BLaER1 treated with 17β-estradiol and CSF1 and Interleukin-3, amounts not matched to agents 10 nM and 100 nM (cell line): ENCODE measurements at regions not wholly inside any gene's neighbourhood (a gene's known extent, or its start where the extent isn't known, plus 50 kb on each side); places are given as distances from the start of the nearest gene placed in this dataset.
"Not testable (repeated sequence)": the region's sequence is repeated elsewhere in the genome, so short reads cannot be mapped to it uniquely, and the experiment has no call there.

Source experiments
- H3K27ac ChIP-seq, 11 experiments: shearing (Covaris generic); formaldehyde crosslinking; 2 replicates each; pipeline ENCODE4 v1.8.1; 2022
- H3K27me3 ChIP-seq, 11 experiments: shearing (Covaris generic); formaldehyde crosslinking; 2 replicates each; pipeline ENCODE4 v1.8.1; 2022
- H3K36me3 ChIP-seq, 11 experiments: shearing (Covaris generic); formaldehyde crosslinking; 2 replicates each; pipeline ENCODE4 v1.8.1; 2022
- H3K4me1 ChIP-seq, 10 experiments: shearing (Covaris generic); formaldehyde crosslinking; 2 replicates each; pipeline ENCODE4 v1.8.1; 2022
- H3K4me2 ChIP-seq, 11 experiments: shearing (Covaris generic); formaldehyde crosslinking; 2 replicates each; pipeline ENCODE4 v1.8.1; 2022
- H3K4me3 ChIP-seq, 10 experiments: shearing (Covaris generic); formaldehyde crosslinking; 2 replicates each; pipeline ENCODE4 v1.8.1; 2022
- H3K9ac ChIP-seq, 11 experiments: shearing (Covaris generic); formaldehyde crosslinking; 2 replicates each; pipeline ENCODE4 v1.8.1; 2022
- H3K9me3 ChIP-seq, 11 experiments: shearing (Covaris generic); formaldehyde crosslinking; replicated peaks in 1 of 11; 2 replicates each; pipeline ENCODE4 v1.8.1; 2022
- H4K20me1 ChIP-seq, 11 experiments: shearing (Covaris generic); formaldehyde crosslinking; 2 replicates each; pipeline ENCODE4 v1.8.1; 2022
- Cebpa-rat ChIP-seq, 11 experiments: shearing (Covaris generic); IDR thresholded peaks; 2 replicates each; pipeline ENCODE4 v1.8.1; 2022

DNA sequence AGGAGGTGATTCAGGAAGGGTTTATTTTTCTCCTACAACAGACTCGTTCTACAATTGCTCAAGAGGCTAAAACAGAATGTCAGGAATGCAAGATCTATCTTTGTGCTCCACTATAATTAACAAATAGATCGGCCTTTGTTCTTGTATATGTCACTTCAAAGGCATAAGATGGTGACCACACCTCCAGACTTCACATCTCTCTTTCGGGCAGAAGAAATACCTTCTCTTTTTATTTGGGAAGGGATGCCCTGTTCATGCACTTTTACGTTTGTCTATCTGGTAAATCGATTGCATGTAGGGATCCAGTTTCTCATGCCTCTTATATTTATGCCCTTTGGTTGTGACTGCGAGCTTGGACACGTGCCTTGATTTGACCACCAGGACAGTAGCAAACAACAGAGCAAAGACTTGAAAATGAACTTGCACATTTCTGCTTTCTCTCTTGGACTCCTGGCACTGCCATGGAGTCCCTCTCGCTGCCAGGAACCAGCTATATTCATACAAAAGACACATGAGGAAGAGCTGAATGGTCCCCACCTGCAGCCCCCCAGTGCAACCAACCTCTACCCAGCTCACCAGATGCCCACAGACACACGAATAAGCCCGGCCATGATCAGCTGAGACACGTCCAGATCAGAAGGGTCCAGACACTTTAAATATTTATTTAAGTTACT, 219.8 kb upstream of the STXBP5 start:
- no peaks in the 10 kb centered on the region for H3K4me1 ChIP-seq
- H3K4me2 ChIP-seq = no peak overlapping the region
- peaks cover 6 to 14% (median 10%) of the 10 kb centered on the region in 11 experiments; a peak in 15 of 22 replicates for H3K9me3 ChIP-seq
- H3K27me3 ChIP-seq = no peaks in the 10 kb centered on the region
- no peak overlapping the region for H3K27ac ChIP-seq
- no peak for TF ChIP-seq Cebpa-rat (IDR thresholded peaks at IDR 0.05)
- no peak overlapping the region for H3K4me3 ChIP-seq
- H3K9ac ChIP-seq = no peak overlapping the region
- H4K20me1 ChIP-seq = no peaks in the 10 kb centered on the region
- H3K36me3 ChIP-seq = no peaks in the 10 kb centered on the region

DNA sequence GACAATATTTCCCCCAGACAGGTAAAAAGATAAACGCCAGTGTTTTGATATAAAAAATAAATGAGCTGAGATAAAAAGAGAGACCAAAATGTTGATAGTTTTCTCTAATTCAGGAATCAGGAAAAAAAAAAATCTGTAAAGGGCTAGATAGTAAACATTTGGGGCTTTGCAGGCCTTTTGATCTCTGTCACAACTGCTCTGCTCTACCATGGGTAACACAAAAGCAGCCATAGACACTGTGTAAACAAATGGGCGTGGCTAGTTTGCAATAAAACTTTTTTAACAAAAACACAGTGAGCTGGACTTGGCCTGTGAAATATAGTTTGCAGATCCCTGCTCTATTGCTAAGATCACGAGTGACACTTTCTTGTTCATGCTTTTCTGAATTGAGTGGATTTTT, 219.1 kb upstream of the STXBP5 start:
- H3K4me3 ChIP-seq = no peak overlapping the region
- H3K36me3 ChIP-seq = no peaks in the 10 kb centered on the region
- TF ChIP-seq Cebpa-rat (IDR thresholded peaks at IDR 0.05) = no peak
- no peak overlapping the region for H3K9ac ChIP-seq
- H3K27ac ChIP-seq = no peak overlapping the region
- no peaks in the 10 kb centered on the region for H4K20me1 ChIP-seq
- no peaks in the 10 kb centered on the region for H3K4me1 ChIP-seq
- H3K9me3 ChIP-seq = peaks cover 6 to 14% (median 10%) of the 10 kb centered on the region in 11 experiments; a peak in 15 of 22 replicates
- no peak overlapping the region for H3K4me2 ChIP-seq
- no peaks in the 10 kb centered on the region for H3K27me3 ChIP-seq

DNA sequence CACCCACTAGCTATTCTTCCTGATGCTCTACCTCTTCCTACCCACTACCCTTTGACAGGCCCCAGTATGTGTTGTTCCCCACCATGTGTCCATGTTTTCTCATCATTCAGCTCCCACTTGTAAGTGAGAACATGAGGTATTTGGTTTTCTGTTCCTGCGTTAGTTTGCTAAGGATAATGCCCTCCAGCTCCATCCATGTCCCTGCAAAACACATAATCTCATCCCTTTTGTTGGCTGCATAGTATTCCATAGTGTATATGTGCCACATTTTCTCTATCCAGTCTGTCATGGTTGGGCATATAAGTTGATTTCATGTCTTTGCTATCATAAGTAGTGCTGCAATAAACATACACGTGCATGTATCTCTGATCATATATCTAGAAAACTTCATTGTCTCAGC, 218.3 kb upstream of the STXBP5 start:
- no peak overlapping the region for H3K9ac ChIP-seq
- no peaks in the 10 kb centered on the region for H3K27me3 ChIP-seq
- H3K9me3 ChIP-seq = peaks cover 6 to 14% (median 10%) of the 10 kb centered on the region in 11 experiments; a peak in 15 of 22 replicates
- H3K4me2 ChIP-seq = no peak overlapping the region
- no peaks in the 10 kb centered on the region for H4K20me1 ChIP-seq
- no peak for TF ChIP-seq Cebpa-rat (IDR thresholded peaks at IDR 0.05)
- peaks cover 0 to 4% (median 0%) of the 10 kb centered on the region in 10 experiments; a peak in 2 of 20 replicates for H3K4me1 ChIP-seq
- H3K27ac ChIP-seq = no peak overlapping the region
- H3K4me3 ChIP-seq = no peak overlapping the region
- H3K36me3 ChIP-seq = no peaks in the 10 kb centered on the region

DNA sequence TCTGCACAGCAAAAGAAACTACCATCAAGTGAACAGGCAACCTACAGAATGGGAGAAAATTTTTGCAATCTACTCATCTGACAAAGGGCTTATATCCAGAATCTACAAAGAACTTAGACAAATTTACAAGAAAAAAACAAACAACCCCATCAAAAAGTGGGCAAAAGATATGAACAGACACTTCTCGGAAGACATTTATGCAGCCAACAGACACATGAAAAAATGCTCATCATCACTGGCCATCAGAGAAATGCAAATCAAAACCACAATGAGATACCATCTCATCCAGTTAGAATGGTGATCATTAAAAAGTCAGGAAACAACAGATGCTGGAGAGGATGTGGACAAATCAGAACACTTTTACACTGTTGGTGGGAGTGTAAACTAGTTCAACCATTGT, 216.3 kb upstream of the STXBP5 start:
- H3K9me3 ChIP-seq = peaks cover 6 to 14% (median 10%) of the 10 kb centered on the region in 11 experiments; a peak in 15 of 22 replicates
- not testable (repeated sequence) for H3K9ac ChIP-seq, H3K27me3 ChIP-seq, H3K27ac ChIP-seq, H3K36me3 ChIP-seq, H4K20me1 ChIP-seq, H3K4me2 ChIP-seq, H3K4me3 ChIP-seq
- peaks cover 0 to 10% (median 0%) of the 10 kb centered on the region in 10 experiments; a peak in 3 of 20 replicates for H3K4me1 ChIP-seq

DNA sequence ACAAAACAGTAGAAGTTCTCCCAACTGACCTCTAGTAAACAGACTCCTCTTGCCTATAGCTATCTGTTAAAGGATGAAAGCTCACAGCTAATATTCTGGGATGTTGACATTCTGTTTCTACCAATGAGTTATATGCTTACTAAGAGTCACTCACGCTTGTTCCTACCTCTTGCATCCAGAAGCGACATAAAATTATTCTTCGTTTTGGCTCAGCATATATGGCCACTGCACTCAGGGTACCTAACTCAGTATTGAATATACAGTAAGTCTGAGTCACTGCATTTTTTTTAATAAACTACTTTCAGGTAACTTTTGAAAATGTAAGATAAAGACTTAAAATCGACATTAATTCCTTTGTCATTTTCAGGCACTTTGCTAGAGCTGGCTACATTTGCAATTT, 214.4 kb upstream of the STXBP5 start:
- Histone ChIP-seq H3K36me3 (no peaks in the 10 kb centered on the region), H3K9me3 (peaks cover 6 to 14% (median 10%) of the 10 kb centered on the region in 11 experiments; a peak in 15 of 22 replicates), H3K4me3 (no peak overlapping the region), H3K27me3 (no peaks in the 10 kb centered on the region), H4K20me1 (no peaks in the 10 kb centered on the region), H3K27ac (no peak overlapping the region), H3K4me2 (no peak overlapping the region), H3K4me1 (peaks cover 0 to 10% (median 0%) of the 10 kb centered on the region in 10 experiments; a peak in 3 of 20 replicates), H3K9ac (no peak overlapping the region)
- TF ChIP-seq Cebpa-rat (IDR thresholded peaks at IDR 0.05) = no peak

DNA sequence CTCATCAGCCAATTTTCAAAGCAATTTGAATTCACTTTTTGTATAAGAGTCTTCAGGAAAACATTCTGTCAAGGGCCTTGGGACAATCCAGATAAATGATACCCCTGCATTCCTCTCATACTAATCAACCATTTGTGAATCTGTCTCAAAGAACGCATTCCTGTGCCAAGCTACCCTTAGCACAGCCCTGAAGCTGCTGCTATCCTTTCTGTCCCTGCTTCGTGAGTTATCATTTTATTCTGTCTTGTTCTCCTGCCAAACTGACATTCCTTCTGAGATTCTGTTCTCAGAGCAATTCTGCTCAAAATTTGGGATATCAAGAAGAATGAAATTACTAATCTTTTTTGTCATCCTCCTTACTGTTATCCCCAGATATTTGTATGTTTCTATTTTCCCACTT, 213.9 kb upstream of the STXBP5 start:
- no peak for TF ChIP-seq Cebpa-rat (IDR thresholded peaks at IDR 0.05)
- H3K4me1 ChIP-seq = peaks cover 0 to 10% (median 0%) of the 10 kb centered on the region in 10 experiments; a peak in 3 of 20 replicates
- H3K9me3 ChIP-seq = peaks cover 6 to 14% (median 10%) of the 10 kb centered on the region in 11 experiments; a peak in 15 of 22 replicates
- no peak overlapping the region for H3K27ac ChIP-seq
- H3K9ac ChIP-seq = no peak overlapping the region
- no peaks in the 10 kb centered on the region for H3K36me3 ChIP-seq
- H3K4me2 ChIP-seq = no peak overlapping the region
- H4K20me1 ChIP-seq = no peaks in the 10 kb centered on the region
- no peak overlapping the region for H3K4me3 ChIP-seq
- H3K27me3 ChIP-seq = no peaks in the 10 kb centered on the region

DNA sequence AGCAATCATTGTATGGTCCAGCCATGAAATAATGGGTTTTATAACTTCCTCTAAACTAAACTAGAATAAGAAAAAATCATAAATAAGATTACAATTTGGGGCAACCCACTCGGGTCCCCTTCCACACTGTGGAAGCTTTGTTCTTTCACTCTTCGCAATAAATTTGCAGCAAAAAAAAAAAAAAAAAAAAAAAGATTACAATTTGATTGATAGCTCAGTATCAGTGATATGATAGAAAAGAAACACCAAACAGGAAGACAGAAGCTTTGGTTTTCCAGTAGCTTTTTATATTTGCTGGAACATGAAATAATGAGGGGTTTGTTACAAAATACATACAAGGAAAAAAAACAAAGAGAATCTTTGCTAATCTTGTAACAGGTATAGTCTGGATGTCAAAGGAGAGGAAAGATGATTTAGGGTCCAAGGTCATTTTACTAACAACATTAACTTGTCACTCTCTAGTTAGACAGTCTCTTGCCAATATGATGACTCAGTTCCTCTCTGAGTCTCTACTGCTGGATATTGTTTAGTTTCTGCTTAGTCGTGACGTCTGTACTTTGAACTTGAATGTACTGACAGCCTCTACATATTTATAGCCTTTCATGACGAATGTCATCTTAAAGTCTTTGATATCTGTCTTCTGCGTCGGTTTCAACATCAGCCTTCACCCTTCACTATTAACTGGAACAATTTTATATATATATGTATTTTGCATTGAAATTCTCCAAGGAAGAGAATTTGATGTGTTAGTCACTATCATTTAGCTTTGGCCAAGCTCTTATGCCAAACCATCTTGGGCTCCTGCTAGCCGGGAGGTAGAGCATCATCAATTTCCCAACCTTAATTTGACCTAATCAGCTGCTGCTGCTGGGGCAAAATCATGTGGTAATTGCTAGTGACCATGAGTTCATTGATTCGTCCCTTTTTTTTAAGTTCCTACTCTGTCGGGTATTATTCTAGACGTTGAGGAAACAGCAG, 213.1 kb upstream of the STXBP5 start:
- no peaks in the 10 kb centered on the region for H3K36me3 ChIP-seq
- no peak for TF ChIP-seq Cebpa-rat (IDR thresholded peaks at IDR 0.05)
- H3K4me2 ChIP-seq = peak overlapping the region in 1 of 11 experiments; percentile 21; a peak in 3 of 22 replicates
- H3K4me3 ChIP-seq = no peak overlapping the region
- H3K9ac ChIP-seq = no peak overlapping the region
- no peaks in the 10 kb centered on the region for H4K20me1 ChIP-seq
- no peak overlapping the region for H3K27ac ChIP-seq
- peaks cover 4 to 13% (median 9%) of the 10 kb centered on the region in 11 experiments; a peak in 14 of 22 replicates for H3K9me3 ChIP-seq
- no peaks in the 10 kb centered on the region for H3K27me3 ChIP-seq
- peaks cover 0 to 10% (median 0%) of the 10 kb centered on the region in 10 experiments; a peak in 3 of 20 replicates for H3K4me1 ChIP-seq

DNA sequence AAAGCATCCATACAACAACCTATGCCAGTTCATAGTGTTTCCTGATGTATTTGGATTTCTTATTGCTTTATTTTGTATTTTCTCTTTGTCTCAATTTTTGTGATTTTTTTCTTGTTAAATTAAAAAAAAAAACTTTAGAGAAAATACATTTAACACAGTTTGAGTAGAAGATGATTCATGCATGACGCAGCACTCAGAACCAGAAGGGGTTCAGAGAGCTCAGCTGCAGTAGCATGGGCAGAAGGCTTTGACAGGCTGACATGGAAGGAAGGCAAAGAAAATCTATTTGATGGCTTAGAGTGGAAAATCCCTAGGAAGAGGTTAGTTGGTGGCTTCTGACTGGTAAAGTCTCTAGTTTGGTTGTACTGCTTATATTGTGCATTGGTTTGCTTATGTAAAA, 207.2 kb upstream of the STXBP5 start:
- H3K9me3 ChIP-seq = no peaks in the 10 kb centered on the region

DNA sequence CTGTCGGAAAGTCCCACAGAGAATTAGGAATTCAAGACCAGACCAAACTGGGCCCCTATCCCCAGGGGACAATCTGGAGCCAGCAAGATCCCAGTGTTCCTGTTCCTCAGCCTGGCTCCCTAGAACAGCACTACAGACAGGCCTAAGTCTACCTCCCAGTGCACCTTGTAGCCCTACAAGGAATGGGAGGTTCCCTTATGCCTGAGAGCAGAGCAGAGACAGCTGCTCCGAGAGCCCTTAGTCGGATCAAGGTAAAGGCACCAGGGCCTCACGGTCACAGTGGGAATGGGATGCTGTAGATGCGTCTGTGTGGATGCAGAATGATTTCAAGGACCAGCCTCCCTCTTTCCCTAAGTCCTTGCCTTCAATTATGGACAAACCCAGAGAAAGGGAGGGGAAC, 204.5 kb upstream of the STXBP5 start:
- no peaks in the 10 kb centered on the region for H3K36me3 ChIP-seq
- no peak overlapping the region for H3K9ac ChIP-seq
- H3K4me3 ChIP-seq = no peak overlapping the region
- H3K4me1 ChIP-seq = peaks cover 0 to 20% (median 6%) of the 10 kb centered on the region in 10 experiments; a peak in 11 of 20 replicates
- no peaks in the 10 kb centered on the region for H3K27me3 ChIP-seq
- no peak overlapping the region for H3K27ac ChIP-seq
- H3K9me3 ChIP-seq = no peaks in the 10 kb centered on the region
- TF ChIP-seq Cebpa-rat (IDR thresholded peaks at IDR 0.05) = no peak
- H3K4me2 ChIP-seq = no peak overlapping the region
- no peaks in the 10 kb centered on the region for H4K20me1 ChIP-seq

More for the DNA sequence above, 207.2 kb upstream of the STXBP5 start:
- no peaks in the 10 kb centered on the region for H4K20me1 ChIP-seq
- TF ChIP-seq Cebpa-rat (IDR thresholded peaks at IDR 0.05) = no peak
- no peak overlapping the region for H3K27ac ChIP-seq
- H3K36me3 ChIP-seq = no peaks in the 10 kb centered on the region
- H3K27me3 ChIP-seq = no peaks in the 10 kb centered on the region
- H3K4me3 ChIP-seq = no peak overlapping the region
- H3K4me1 ChIP-seq = peaks cover 0 to 20% (median 6%) of the 10 kb centered on the region in 10 experiments; a peak in 11 of 20 replicates
- no peak overlapping the region for H3K4me2 ChIP-seq
- H3K9ac ChIP-seq = no peak overlapping the region
